K562 (cell line): ENCODE measurements at regions not wholly inside any gene's neighbourhood (a gene's known extent, or its start where the extent isn't known, plus 50 kb on each side); places are given as distances from the start of the nearest gene placed in this dataset.

ENCODE experiments used
- CREB5 ChIP-seq: fragments of 250-450 bp; sonication (Bioruptor Pico); IDR thresholded peaks from 2 replicates; pipeline ENCODE4 v1.5.0; 2020; ENCODE audit warnings: mild to moderate bottlenecking
- EGR1 ChIP-seq: fragments of 450-650 bp; conservative IDR thresholded peaks from 2 replicates; pipeline ENCODE4 v1.6.1; 2017; ENCODE audit warnings: mild to moderate bottlenecking
- GTF3C2 ChIP-seq: IDR thresholded peaks from 3 replicates; pipeline ENCODE4 v1.6.1; 2011; ENCODE audit warnings: borderline replicate concordance, mild to moderate bottlenecking, moderate library complexity; ENCODE audit not compliant: insufficient read length; ENCODE audit errors: extremely low read depth
- KAT7 ChIP-seq: sonication (generic); formaldehyde crosslinking; IDR thresholded peaks from 2 replicates; pipeline ENCODE4 v1.8.0; 2022; ENCODE audit warnings: missing genetic modification reagents, mild to moderate bottlenecking, borderline replicate concordance
- NELFE ChIP-seq: IDR thresholded peaks from 2 replicates; pipeline ENCODE4 v1.6.1; 2011; ENCODE audit warnings: mild to moderate bottlenecking; ENCODE audit not compliant: insufficient read depth, insufficient read length
- NFIC ChIP-seq: fragments of 450-650 bp; IDR thresholded peaks from 2 replicates; pipeline ENCODE4 v1.6.1; 2017; ENCODE audit warnings: mild to moderate bottlenecking, inconsistent platforms
- PTBP1 ChIP-seq: fragments of 200-400 bp; formaldehyde crosslinking; IDR thresholded peaks from 2 replicates; pipeline ENCODE4 v1.6.1; 2017; ENCODE audit warnings: low read depth, low read length
- SETDB1 ChIP-seq: IDR thresholded peaks from one replicate; pipeline ENCODE4 v1.6.1; 2012; ENCODE audit warnings: low read length, control low read depth, inconsistent platforms
- SMAD2 ChIP-seq: fragments of 150-350 bp; IDR thresholded peaks from 2 replicates; pipeline ENCODE4 v1.6.1; 2014; ENCODE audit warnings: low read depth, mild to moderate bottlenecking, low read length
- SMAD3 ChIP-seq: fragments of 450-650 bp; formaldehyde crosslinking; conservative IDR thresholded peaks from 2 replicates; pipeline ENCODE4 v1.4.0; 2020; ENCODE audit warnings: mild to moderate bottlenecking
- SRSF7 ChIP-seq: fragments of 200-400 bp; formaldehyde crosslinking; optimal IDR thresholded peaks from 2 replicates; pipeline ENCODE3; 2017; ENCODE audit warnings: mild to moderate bottlenecking, low read depth, low read length
- ZNF507 ChIP-seq: conservative IDR thresholded peaks from 2 replicates; pipeline ENCODE4 v1.6.1; 2017; ENCODE audit warnings: missing genetic modification characterization, missing compliant biosample characterization
- ZNF644 ChIP-seq: fragments of 200-800 bp; sonication (Bioruptor generic); IDR thresholded peaks from 2 replicates; pipeline ENCODE4 v1.6.1; 2016; ENCODE audit warnings: low read depth, missing genetic modification characterization, missing compliant biosample characterization

GRCh38 chr10:55641601-55642000, 719.5 kb downstream of the ZWINT start (continued):
- TF ChIP-seq GTF3C2 (no peak), EGR1 (no peak), NELFE (no peak), CREB5 (no peak), SMAD2 (no peak), NFIC (no peak), SRSF7 (no peak), KAT7 (no peak), SMAD3 (CRISPR knock-in tag) (no peak), SETDB1 (no peak), ZNF507 (tag) (no peak), PTBP1 (no peak), ZNF644 (tag) (no peak)
- TF ChIP-seq, all 486 proteins: peak for 0
